ENCODE measurements at regions not wholly inside any gene's neighbourhood (a gene's known extent, or its start where the extent isn't known, plus 50 kb on each side); places are given as distances from the start of the nearest gene placed in this dataset.

GRCh38 chr2:5479265-5479928 is 212.8 kb upstream of the SOX11 start:
- 7% methylated on average over 7 of the region's 7 CpGs for WGBS (ENCODE audit: missing lambda C conversion rate)
- ChIA-PET CTCF (no interaction called here), POLR2A (no interaction called here)
- H3K4me3 ChIP-seq, result no peak overlapping the region
- ATAC-seq, result no peak
- no peak for DNase-seq (ENCODE audit: low read depth in 1 of 2, low spot score in 1 of 2)
- H3K9me3 ChIP-seq, result no peaks in the 10 kb centered on the region
- FAIRE-seq, result no peak
- TF ChIP-seq CTCF (IDR thresholded peaks at IDR 0.05) (no peak), RFX5 (IDR thresholded peaks at IDR 0.05) (no peak), BCL3 (IDR thresholded peaks at IDR 0.05) (no peak), SMC3 (IDR thresholded peaks at IDR 0.05) (no peak), NFE2L2 (conservative IDR thresholded peaks at IDR 0.05; ENCODE audit: low read length) (no peak), ZFP36 (IDR thresholded peaks at IDR 0.05; ENCODE audit: borderline replicate concordance, partially characterized antibody) (no peak), CBX2 (IDR thresholded peaks at IDR 0.05; ENCODE audit: borderline replicate concordance, low read depth) (no peak), PBX3 (IDR thresholded peaks at IDR 0.05) (no peak), BHLHE40 (IDR thresholded peaks at IDR 0.05; ENCODE audit: low read depth, low read length) (no peak), ZC3H11A (IDR thresholded peaks at IDR 0.05) (no peak), FOXS1 (CRISPR knock-in tag; IDR thresholded peaks at IDR 0.05) (no peak), MAFK (IDR thresholded peaks at IDR 0.05; ENCODE audit: partially characterized antibody) (no peak), ZNF302 (CRISPR knock-in tag; IDR thresholded peaks at IDR 0.05) (no peak), POLR2A (IDR thresholded peaks at IDR 0.05; ENCODE audit: low read length) (no peak)
- H3K27ac ChIP-seq, result no peak overlapping the region
- no peaks in the 10 kb centered on the region for H3K4me1 ChIP-seq
- H3K4me2 ChIP-seq, result no peak overlapping the region

- H3K27ac ChIP-seq, result no peak overlapping the region
- no peaks in the 10 kb centered on the region for H3K9me3 ChIP-seq
- ChIA-PET POLR2A (no interaction called here), CTCF (no interaction called here)
- H3K4me2 ChIP-seq, result no peak overlapping the region
- ATAC-seq, result no peak
- WGBS (ENCODE audit: missing lambda C conversion rate), result 36% methylated on average over 6 of the region's 6 CpGs
- FAIRE-seq, result no peak
- TF ChIP-seq SREBF2 (IDR thresholded peaks at IDR 0.05) (no peak), ELK1 (IDR thresholded peaks at IDR 0.05; ENCODE audit: low read depth, low read length) (no peak), ZC3H11A (IDR thresholded peaks at IDR 0.05) (no peak), HOXA7 (CRISPR knock-in tag; IDR thresholded peaks at IDR 0.05) (no peak), RNF2 (IDR thresholded peaks at IDR 0.05; ENCODE audit: borderline replicate concordance, low read depth) (no peak), FOSB (CRISPR knock-in tag; IDR thresholded peaks at IDR 0.05) (no peak), FOXS1 (CRISPR knock-in tag; IDR thresholded peaks at IDR 0.05) (no peak), ESRRA (IDR thresholded peaks at IDR 0.05; ENCODE audit: borderline replicate concordance, low read length) (no peak), CHD4 (IDR thresholded peaks at IDR 0.05; ENCODE audit: borderline replicate concordance) (no peak), BCL3 (IDR thresholded peaks at IDR 0.05) (no peak), HEYL (CRISPR knock-in tag; IDR thresholded peaks at IDR 0.05) (no peak), EP300 (IDR thresholded peaks at IDR 0.05) (no peak)
- no peak overlapping the region for H3K4me3 ChIP-seq
- H3K4me1 ChIP-seq, result no peaks in the 10 kb centered on the region
- no peak for DNase-seq (ENCODE audit: low read depth in 1 of 2, low spot score in 1 of 2)
Observed at GRCh38 chr2:5482929-5483331, 209.3 kb upstream of the SOX11 start.
